GM10266 (cell line): ENCODE measurements at regions not wholly inside any gene's neighbourhood (a gene's known extent, or its start where the extent isn't known, plus 50 kb on each side); places are given as distances from the start of the nearest gene placed in this dataset.

ENCODE experiments used
- DNase-seq: peaks from one replicate; pipeline ENCODE4 v3.0.0; 2012; ENCODE audit errors: extremely low spot score
- TF ChIP-seq, protein P1 (sequence below): IDR thresholded peaks from 2 replicates; pipeline ENCODE4 v1.5.1; 2012; ENCODE audit warnings: mild to moderate bottlenecking, low read depth; ENCODE audit not compliant: control insufficient read depth, insufficient read depth; ENCODE audit errors: missing control alignments

DNA sequence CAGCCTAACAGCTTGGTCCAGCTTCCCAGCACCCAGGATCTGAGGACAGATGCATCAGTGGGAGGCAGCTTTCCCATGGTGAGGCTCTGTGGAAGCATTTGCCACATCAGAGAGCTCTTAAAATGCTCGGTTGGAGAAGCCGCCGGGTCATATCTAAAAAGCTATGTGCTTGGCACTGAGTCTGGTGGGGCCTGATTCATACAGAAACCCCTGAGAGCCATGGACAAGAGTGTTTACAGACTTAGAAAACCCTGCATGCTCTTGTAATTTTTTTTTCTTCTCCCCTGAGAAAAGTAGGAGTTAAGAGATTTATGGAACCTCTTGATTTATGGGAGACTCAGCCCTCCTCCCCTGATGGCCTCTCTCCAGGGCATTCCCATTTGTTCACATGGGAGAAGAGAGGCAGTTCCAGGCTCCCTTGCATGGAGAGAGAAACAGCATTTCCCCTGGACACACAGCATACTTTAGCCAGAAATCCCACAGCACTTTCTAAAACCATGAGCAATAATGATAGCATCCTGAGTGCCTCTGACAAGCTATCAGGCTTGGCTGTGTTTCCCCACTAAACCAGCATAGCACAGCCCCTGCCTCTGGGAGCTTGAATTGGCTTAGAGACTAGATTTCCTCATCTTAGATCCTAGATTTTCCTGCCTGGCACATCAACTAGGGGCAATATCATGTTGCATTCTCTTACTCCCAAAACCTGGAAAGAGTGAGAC is 322.1 kb upstream of the AUTS2 start:
- TF ChIP-seq, protein P1, sequence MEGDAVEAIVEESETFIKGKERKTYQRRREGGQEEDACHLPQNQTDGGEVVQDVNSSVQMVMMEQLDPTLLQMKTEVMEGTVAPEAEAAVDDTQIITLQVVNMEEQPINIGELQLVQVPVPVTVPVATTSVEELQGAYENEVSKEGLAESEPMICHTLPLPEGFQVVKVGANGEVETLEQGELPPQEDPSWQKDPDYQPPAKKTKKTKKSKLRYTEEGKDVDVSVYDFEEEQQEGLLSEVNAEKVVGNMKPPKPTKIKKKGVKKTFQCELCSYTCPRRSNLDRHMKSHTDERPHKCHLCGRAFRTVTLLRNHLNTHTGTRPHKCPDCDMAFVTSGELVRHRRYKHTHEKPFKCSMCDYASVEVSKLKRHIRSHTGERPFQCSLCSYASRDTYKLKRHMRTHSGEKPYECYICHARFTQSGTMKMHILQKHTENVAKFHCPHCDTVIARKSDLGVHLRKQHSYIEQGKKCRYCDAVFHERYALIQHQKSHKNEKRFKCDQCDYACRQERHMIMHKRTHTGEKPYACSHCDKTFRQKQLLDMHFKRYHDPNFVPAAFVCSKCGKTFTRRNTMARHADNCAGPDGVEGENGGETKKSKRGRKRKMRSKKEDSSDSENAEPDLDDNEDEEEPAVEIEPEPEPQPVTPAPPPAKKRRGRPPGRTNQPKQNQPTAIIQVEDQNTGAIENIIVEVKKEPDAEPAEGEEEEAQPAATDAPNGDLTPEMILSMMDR: no peak
- DNase-seq: no peak

DNA sequence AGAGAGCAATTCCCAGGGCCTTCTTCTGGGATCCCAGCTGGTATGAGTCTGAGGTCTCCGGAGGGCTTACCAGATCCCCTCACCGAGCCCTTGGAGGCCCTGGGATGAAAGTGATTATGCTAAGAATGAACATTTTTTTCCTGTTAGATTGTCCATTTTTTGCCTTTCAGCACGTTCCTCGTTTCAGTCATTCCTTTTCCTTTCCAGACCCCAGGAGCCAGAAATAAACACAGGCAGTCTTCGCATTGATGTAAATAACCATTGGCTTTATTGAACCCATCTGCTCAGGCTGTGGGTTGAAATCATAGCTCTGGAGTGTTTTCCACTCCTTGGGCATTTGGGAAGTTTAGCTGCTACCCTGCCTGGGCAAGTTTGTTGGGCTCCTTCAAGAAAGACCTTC is 320.9 kb upstream of the AUTS2 start:
- TF ChIP-seq, protein P1: no peak
- no peak for DNase-seq

DNA sequence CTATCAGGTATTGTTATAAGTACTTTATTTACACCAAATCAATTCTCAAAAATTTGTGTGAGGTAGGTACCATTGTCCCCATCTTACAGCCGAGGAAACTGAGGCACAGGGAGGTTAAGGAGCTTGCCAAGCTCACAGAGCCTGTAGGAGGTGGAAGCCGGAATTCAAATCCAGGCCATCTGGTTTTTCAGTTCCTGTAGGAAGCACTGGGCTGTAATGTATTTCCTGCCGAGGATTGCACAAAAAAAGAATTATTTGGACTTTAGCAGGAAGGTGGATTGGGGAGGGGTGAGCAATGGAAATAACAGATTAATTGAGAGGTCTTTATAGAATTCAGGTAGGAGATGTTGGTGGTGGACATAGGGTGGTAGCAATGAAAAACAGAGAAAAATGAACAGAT is 315.3 kb upstream of the AUTS2 start:
- TF ChIP-seq, protein P1: no peak
- DNase-seq: no peak

DNA sequence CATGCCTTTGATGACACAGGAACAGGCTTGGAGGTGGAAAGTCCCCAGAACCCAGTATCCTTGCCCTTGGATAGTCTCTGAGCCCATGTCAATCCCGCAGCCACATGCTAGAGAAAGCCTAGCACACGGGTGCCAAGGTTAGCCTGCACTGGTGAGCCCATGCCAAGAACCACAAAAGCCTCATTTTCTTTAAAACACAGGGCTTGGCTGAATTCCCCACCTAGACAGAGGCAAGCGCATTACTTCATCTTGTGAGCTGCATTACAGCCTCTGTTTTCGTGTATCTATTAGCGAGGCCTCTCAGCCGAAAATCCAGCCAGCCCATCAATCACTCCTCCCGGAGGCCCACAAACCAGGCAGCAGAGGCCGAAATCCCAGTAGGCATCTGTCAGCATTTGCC is 314.9 kb upstream of the AUTS2 start:
- no peak for DNase-seq
- TF ChIP-seq, protein P1: no peak

DNA sequence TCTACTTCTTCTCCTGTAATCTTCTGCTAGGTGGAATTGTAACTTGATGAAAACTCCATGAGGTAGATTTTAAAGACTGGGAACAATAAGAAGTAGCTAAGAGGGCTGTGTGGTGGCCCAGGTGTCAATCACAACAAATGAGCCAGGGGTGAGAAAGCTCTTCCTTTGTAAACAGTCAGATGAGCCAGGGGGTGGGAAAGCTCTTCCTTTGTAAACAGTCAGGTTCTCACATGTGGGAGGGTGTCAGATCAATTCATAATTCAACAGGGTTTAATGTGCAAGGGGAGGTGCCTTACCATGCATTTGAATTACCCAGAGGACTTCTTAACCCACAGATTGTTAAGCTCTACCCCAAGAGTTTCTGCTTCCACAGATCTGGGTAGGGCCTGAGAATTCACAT is 312.4 kb upstream of the AUTS2 start:
- TF ChIP-seq, protein P1: no peak

DNA sequence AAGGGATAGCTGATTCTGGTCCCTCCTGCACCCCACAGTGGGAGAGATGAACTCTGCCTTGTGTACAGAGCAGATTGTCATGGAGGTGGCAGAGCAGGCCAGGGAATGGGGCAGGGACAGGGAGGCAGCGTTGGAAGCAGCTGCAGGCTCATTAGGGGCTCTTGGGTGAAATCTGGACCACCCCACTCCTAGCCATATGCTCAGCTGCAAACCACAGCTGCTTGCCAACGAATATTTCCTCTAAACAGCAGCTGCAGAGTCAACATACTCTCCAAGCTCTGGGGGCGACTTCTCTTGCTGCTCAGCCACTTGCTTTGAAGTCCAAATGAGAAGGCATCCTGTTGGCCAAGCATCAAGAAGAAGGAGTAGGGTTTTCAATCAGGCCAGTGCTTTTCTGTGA is 302.3 kb upstream of the AUTS2 start:
- TF ChIP-seq, protein P1: no peak
- DNase-seq: no peak

More for the DNA sequence above, 312.4 kb upstream of the AUTS2 start:
- DNase-seq: no peak

DNA sequence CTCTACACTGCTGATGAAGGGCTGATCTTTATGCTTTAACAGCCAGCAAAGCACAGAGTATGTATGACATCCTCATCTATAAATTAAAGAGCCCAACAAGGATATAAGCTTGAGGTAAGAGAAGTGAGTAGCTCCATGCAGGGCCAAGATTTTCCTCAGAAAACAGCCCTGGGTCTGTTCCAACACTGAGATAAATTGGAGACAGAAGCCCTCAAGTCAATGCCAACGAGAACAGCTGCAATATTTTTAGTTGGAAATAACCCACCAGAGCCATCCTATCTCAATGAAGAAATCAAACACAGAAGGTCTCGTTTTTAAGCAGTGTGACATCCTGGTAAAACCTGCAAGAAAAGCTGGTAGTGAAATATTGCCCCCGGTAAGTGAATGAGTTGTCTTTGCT is 297.0 kb upstream of the AUTS2 start:
- DNase-seq: no peak
- TF ChIP-seq, protein P1: no peak
